GM19455 (cell line): ENCODE measurements at regions not wholly inside any gene's neighbourhood (a gene's known extent, or its start where the extent isn't known, plus 50 kb on each side); places are given as distances from the start of the nearest gene placed in this dataset.
"Not testable (repeated sequence)": the region's sequence is repeated elsewhere in the genome, so short reads cannot be mapped to it uniquely, and the experiment has no call there.

ENCODE experiments used
- ATAC-seq: cut with Tn5 transposase; IDR thresholded peaks from one replicate; pipeline ENCODE4 v1.9.1; 2021; ENCODE audit not compliant: unreplicated experiment

- ATAC-seq: no peak
Measured at GRCh38 chr14:85334316-85334715, 195.6 kb upstream of the FLRT2 start.

- ATAC-seq: no peak
Measured at GRCh38 chr14:85336257-85336656, 193.7 kb upstream of the FLRT2 start.

GRCh38 chr14:85336817-85337216 is 193.1 kb upstream of the FLRT2 start:
- no peak for ATAC-seq

- ATAC-seq: no peak
Measured at GRCh38 chr14:85338895-85339294, 191.0 kb upstream of the FLRT2 start.

- ATAC-seq: no peak
Measured at GRCh38 chr14:85342858-85343607, 186.9 kb upstream of the FLRT2 start.

- no peak for ATAC-seq
Measured at GRCh38 chr14:85344171-85344570, 185.8 kb upstream of the FLRT2 start.

- ATAC-seq: no peak
Measured at GRCh38 chr14:85344847-85345570, 184.9 kb upstream of the FLRT2 start.

GRCh38 chr14:85350667-85351066 is 179.3 kb upstream of the FLRT2 start:
- ATAC-seq: no peak

GRCh38 chr14:85352588-85352987 is 177.4 kb upstream of the FLRT2 start:
- not testable (repeated sequence) for ATAC-seq

- ATAC-seq: no peak
Measured at GRCh38 chr14:85357120-85357519, 172.8 kb upstream of the FLRT2 start.

- ATAC-seq: no peak
Measured at GRCh38 chr14:85358136-85358785, 171.7 kb upstream of the FLRT2 start.

- ATAC-seq: no peak
Measured at GRCh38 chr14:85359505-85359904, 170.4 kb upstream of the FLRT2 start.

GRCh38 chr14:85363358-85363757 is 166.6 kb upstream of the FLRT2 start:
- ATAC-seq: no peak

- ATAC-seq: no peak
Measured at GRCh38 chr14:85366226-85366625, 163.7 kb upstream of the FLRT2 start.

- ATAC-seq: no peak
Measured at GRCh38 chr14:85380881-85381280, 149.1 kb upstream of the FLRT2 start.

GRCh38 chr14:85382341-85382740 is 147.6 kb upstream of the FLRT2 start:
- no peak for ATAC-seq

- no peak for ATAC-seq
Measured at GRCh38 chr14:85387181-85387580, 142.8 kb upstream of the FLRT2 start.

- no peak for ATAC-seq
Measured at GRCh38 chr14:85390236-85390635, 139.7 kb upstream of the FLRT2 start.

GRCh38 chr14:85391455-85391854 is 138.5 kb upstream of the FLRT2 start:
- no peak for ATAC-seq

GRCh38 chr14:85391892-85392291 is 138.1 kb upstream of the FLRT2 start:
- ATAC-seq: no peak

- ATAC-seq: no peak
Measured at GRCh38 chr14:85399186-85399585, 130.8 kb upstream of the FLRT2 start.

- ATAC-seq: no peak
Measured at GRCh38 chr14:85400678-85401077, 129.3 kb upstream of the FLRT2 start.
